ENCODE measurements at regions not wholly inside any gene's neighbourhood (a gene's known extent, or its start where the extent isn't known, plus 50 kb on each side); places are given as distances from the start of the nearest gene placed in this dataset.

- TF ChIP-seq, protein P1, sequence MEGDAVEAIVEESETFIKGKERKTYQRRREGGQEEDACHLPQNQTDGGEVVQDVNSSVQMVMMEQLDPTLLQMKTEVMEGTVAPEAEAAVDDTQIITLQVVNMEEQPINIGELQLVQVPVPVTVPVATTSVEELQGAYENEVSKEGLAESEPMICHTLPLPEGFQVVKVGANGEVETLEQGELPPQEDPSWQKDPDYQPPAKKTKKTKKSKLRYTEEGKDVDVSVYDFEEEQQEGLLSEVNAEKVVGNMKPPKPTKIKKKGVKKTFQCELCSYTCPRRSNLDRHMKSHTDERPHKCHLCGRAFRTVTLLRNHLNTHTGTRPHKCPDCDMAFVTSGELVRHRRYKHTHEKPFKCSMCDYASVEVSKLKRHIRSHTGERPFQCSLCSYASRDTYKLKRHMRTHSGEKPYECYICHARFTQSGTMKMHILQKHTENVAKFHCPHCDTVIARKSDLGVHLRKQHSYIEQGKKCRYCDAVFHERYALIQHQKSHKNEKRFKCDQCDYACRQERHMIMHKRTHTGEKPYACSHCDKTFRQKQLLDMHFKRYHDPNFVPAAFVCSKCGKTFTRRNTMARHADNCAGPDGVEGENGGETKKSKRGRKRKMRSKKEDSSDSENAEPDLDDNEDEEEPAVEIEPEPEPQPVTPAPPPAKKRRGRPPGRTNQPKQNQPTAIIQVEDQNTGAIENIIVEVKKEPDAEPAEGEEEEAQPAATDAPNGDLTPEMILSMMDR (IDR thresholded peaks at IDR 0.05), result no peak
- TF ChIP-seq POLR2A (IDR thresholded peaks at IDR 0.05), result no peak
Observed at GRCh38 chr17:74137416-74137815, 66.1 kb upstream of the RPL38 start.
